HG02884 (cell line): ENCODE measurements at regions not wholly inside any gene's neighbourhood (a gene's known extent, or its start where the extent isn't known, plus 50 kb on each side); places are given as distances from the start of the nearest gene placed in this dataset.
"Not testable (repeated sequence)": the region's sequence is repeated elsewhere in the genome, so short reads cannot be mapped to it uniquely, and the experiment has no call there.

Source experiments
- ATAC-seq: cut with Tn5 transposase; IDR thresholded peaks from one replicate; pipeline ENCODE4 v1.9.1; 2021; ENCODE audit warnings: mild to moderate bottlenecking, moderate library complexity; ENCODE audit not compliant: unreplicated experiment

- no peak for ATAC-seq
These were observed 110.6 kb upstream of the ZNF746 start for GRCh38 chr7:149608168-149608567.

DNA sequence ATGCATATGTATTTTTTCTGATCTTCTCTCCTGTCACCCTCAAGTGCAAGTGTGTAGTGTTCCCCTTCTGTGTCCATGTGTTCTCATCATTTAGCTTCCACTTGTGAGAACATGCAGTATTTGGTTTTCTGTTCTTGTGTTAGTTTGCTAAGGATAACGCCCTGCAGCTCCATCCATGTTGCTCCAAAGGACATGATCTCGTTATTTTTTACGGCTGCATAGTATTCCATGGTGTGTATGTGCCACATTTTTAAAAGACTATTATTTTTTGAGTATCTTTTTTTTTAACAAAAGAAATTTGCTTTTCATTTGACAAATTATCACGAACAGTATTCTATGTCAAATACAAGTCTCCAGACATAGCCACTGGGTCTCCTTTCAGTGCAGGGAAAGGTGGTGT, 110.1 kb upstream of the ZNF746 start:
- no peak for ATAC-seq

DNA sequence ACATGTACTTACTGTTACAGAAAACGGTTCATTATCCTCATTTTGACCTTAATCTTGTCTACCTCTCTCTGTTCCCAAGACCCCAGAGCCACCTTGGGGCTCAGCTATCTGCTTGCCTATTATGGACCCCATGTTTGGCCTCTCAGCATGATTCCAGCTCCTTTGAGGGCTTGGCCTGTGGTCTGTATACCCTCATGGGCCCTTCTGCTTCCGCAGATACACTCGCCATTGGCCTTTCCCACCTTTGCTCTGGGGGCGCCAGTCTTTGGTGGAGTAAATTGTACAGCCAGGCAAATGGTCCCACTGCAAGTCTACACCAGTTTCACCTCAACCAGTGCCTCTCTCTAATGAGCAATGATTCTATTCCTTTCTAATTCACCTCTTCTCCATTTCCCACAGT, 109.2 kb upstream of the ZNF746 start:
- no peak for ATAC-seq

GRCh38 chr7:149605696-149606095, 108.1 kb upstream of the ZNF746 start:
- no peak for ATAC-seq

- no peak for ATAC-seq
These were observed 106.9 kb upstream of the ZNF746 start for GRCh38 chr7:149604521-149604920.

GRCh38 chr7:149600669-149601330, 103.2 kb upstream of the ZNF746 start:
- ATAC-seq = peak; percentile 91

- ATAC-seq = peak; percentile 28
These were observed 102.1 kb upstream of the ZNF746 start for GRCh38 chr7:149599636-149600206.

GRCh38 chr7:149598721-149599308, 101.2 kb upstream of the ZNF746 start:
- ATAC-seq = peak; percentile 31

DNA sequence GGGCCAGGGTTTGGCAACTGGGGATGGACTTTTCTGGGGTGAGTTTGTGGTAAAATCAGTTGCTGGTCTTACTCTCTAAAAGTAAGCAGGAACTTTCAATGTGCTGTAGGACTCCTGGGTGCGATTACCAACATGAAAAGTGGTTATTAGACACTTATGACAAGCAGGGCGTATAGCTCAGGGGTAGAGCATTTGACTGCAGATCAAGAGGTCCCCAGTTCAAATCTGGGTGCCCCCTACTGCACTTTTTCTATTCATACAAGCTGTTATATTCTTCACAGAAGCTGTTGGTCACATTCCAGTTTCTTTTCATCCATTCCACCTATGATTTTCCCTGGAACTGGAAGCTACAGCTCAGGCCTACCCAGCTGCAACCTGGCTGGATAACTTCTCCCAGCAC, 100.2 kb upstream of the ZNF746 start:
- ATAC-seq = not testable (repeated sequence)

- ATAC-seq = no peak
These were observed 97.9 kb upstream of the ZNF746 start for GRCh38 chr7:149595541-149595940.

GRCh38 chr7:149595078-149595477, 97.5 kb upstream of the ZNF746 start:
- ATAC-seq = no peak

- no peak for ATAC-seq
These were observed 91.3 kb upstream of the ZNF746 start for GRCh38 chr7:149588930-149589329.

DNA sequence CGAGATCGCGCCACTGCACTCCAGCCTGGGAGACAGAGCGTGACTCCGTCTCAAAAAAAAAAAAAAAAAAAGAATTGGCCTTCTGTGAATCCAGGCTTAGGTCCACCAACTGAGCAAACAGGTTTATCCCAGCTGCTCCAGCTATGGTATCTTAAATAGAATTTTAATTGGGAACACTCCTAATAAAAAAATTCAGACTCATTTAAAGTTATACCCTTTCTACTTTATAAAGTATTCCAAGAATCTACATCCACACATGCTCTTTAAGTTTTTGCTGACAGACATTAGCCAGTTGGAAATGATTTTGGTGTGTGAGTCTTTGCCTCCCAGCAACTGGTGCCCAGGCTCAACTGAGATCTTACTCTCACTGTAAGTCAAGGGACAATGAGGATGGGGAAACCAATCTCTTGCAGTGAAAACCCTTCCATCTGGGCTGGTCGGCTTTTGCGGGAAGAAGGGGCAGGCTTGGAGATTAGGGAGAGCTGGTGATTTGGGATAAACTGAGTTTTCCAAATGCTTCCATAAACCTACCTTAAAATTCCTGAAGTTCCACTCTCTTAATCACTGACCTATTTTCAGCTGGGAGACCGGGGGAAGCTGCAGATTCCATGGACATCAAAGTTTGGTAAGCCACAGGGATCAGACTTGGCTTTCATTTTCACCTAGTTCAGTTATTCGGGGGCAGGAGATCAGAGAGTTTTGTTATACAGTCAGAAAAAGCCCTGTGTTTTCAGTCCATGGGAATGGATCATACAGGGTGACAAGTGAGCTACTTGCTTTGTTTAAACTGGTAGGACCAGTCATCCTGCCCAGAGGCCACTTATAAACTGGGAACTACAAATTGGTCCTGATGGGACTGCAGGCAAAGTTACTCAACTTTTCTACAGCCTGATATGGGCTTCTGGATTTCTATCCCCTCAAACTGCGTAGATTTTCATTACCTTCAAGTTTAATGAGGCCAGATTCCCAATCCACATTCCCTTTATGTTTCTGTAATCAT, 89.3 kb upstream of the ZNF746 start:
- no peak for ATAC-seq

- no peak for ATAC-seq
These were observed 86.9 kb upstream of the ZNF746 start for GRCh38 chr7:149584530-149584929.

DNA sequence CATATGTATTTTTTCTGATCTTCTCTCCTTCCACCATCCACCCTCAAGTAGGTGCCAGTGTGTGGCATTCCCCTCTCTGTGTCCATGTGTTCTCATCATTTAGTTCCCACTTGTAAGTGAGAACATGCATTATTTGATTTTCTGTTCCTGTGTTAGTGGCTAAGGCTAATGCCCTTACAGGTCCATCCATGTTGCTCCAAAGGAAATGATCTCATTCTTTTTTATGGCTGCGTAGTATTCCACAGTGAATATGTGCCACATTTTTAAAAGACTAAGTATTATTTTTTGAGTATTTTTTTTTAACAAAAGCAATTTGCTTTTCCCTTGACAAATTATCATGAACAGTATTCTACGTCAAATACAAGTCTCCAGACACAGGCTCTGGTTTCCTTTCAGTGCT, 86.4 kb upstream of the ZNF746 start:
- no peak for ATAC-seq

DNA sequence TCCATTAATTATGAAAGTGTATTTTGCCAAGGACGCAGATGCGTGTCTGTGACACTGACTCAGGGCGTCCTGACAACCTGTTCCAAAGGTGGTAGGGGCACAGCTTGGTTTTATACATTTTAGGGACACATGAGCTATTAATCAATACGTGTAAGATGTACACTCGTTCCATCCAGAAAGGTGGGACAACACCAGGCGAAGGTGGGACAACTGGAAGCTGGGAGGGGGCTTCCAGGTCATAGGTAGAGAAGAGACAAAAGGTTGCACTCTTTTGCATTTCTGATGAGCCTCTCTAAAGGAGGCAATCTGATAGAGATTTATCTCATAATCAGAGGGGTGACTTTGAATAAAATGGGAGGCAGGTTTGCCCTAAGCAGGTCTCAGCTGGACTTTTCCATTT, 82.7 kb upstream of the ZNF746 start:
- no peak for ATAC-seq

DNA sequence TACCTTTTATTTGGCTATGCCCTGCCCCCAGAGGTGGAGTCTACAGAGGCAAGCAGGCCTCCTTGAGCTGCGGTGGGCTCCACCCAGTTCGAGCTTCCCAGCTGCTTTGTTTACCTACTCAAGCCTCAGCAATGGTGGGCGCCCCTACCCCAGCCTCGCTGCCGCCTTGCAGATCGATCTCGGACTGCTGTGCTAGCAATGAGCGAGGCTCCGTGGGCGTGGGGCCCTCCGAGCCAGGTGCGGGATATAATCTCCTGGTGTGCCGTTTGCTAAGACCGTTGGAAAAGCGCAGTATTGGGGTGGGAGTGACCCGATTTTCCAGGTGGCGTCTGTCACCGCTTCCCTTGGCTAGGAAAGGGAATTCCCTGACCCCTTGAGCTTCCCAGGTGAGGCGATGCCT, 81.8 kb upstream of the ZNF746 start:
- ATAC-seq = not testable (repeated sequence)

DNA sequence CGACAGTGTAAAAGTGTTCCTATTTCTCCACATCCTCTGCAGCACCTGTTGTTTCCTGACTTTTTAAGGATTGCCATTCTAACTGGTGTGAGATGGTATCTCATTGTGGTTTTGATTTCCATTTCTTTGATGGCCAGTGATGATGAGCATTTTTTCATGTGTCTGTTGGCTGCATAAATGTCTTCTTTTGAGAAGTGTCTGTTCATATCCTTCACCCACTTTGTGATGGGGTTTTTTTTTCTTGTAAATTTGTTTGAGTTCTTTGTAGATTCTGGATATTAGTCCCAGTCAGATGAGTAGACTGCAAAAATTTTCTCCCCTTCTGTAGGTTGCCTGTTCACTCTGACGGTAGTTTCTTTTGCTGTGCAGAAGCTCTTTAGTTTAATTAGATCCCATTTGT, 76.8 kb upstream of the ZNF746 start:
- ATAC-seq = not testable (repeated sequence)

GRCh38 chr7:149573519-149573918, 75.9 kb upstream of the ZNF746 start:
- no peak for ATAC-seq

DNA sequence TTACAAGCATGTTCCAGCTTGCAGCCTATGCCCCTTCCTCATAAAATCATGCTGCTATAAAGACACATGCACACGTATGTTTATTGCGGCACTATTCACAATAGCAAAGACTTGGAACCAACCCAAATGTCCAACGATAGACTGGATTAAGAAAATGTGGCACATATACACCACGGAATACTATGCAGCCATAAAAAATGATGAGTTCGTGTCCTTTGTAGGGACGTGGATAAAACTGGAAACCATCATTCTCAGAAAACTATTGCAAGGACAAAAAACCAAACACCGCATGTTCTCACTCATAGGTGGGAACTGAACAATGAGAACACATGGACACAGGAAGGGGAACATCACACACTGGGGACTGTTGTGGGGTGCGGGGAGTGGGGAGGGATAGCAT, 75.3 kb upstream of the ZNF746 start:
- not testable (repeated sequence) for ATAC-seq

- ATAC-seq = no peak
These were observed 73.2 kb upstream of the ZNF746 start for GRCh38 chr7:149570784-149571183.
